Middle frontal gyrus (tissue), 1 donor: ENCODE measurements at regions not wholly inside any gene's neighbourhood (a gene's known extent, or its start where the extent isn't known, plus 50 kb on each side); places are given as distances from the start of the nearest gene placed in this dataset.
"Not testable (repeated sequence)": the region's sequence is repeated elsewhere in the genome, so short reads cannot be mapped to it uniquely, and the experiment has no call there.

ENCODE experiments used
- DNase-seq: peaks from one replicate; pipeline ENCODE4 v3.0.0-alpha.2; 2015; ENCODE audit warnings: low spot score; ENCODE audit errors: extremely low spot score

DNA sequence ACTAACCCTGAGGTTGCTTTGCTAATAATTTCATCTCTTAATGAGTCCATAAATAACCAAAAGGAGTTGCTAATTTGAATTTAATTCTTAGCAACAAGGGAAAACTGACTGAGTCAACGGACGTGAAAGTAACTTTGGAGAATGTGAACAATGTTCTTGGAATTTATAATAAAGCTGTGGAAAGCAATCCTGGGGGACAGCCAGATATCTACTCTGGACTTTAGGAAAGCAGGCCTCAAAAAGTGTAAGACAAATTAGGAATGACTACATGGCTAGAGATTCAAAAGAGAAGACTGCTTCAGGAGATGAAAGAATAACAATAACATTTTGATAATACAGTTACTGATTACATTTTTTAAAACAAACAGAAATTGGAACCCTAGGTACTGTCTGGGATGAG is 318.4 kb upstream of the COL8A1 start:
- DNase-seq = no peak

DNA sequence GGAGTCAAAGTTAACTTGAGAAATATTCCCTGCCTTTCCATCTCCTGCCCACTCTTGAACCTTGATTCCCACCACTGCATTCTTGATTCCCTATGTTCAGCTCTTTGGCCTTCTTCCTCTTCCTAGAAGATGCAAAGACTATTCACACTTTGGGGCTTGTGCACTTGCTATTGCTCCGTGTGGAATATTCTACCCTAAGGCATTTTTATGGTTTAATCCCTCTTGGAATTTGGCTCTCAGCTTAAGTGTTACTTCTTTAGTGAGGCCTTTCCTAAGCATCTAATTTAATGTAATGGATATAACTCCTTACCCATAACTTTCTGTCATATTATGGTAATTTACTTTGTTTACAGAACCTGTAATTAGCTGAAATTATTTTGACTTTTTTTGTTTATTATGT is 318.9 kb upstream of the COL8A1 start:
- DNase-seq = no peak

DNA sequence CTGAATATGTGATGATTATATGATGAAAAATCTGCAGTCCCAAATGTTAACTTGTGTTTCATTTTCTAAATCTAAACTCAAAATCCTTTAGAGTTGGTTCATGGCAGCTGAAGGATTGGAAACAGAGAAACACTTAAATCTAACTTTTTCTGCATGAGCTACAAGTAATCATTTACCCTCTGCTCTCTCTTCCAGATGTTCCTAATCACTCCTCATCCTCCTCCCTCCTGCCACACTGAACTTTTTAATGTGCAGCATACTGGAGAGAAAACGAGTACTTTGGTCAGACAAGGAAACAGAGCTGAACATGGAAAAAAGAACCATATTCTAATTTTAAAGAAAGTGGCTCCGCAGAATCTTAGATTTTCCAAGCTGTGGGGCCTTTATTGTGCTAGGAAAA is 321.2 kb upstream of the COL8A1 start:
- DNase-seq = no peak

- DNase-seq = no peak
Measured at GRCh38 chr3:99315896-99316295, 322.5 kb upstream of the COL8A1 start.

GRCh38 chr3:99313485-99313884 is 324.9 kb upstream of the COL8A1 start:
- no peak for DNase-seq

DNA sequence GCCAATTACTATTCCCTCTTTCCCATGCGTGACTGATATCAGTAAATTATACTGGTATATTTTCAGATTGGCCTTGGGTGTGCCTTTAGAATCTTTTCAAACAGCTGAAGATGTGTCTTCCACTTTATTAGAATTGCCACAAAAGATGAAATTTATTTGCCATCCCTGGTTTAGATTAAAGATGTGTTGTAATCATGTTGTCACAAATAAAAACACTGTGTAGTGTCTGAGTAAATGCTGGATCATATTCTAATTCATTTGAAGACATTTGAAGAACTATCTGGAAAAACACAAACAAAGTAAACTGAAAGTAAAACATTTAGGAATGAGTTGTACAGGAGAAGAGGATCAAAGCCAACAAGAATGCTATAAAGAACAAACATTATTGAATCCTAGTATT is 339.7 kb upstream of the COL8A1 start:
- no peak for DNase-seq

DNA sequence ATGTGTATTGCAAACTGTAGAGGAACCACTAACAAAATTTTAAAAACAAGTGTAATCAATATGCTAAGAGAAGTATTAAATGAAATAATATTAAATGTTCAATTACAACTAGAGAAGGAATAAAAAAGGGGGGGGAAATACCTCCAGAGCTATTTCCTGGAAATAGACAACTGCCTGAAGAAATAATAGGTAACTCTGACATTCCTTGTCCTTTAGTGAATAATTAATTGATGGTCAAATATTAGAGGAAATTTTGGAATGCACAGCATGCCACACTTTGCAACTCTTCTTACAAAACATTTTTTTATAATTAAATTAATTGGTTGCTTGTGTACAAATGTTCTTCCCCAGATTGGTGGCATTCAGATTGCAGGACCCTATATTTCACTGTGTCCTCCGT is 342.6 kb upstream of the COL8A1 start:
- DNase-seq = no peak

GRCh38 chr3:99294092-99294491 is 344.3 kb upstream of the COL8A1 start:
- DNase-seq = not testable (repeated sequence)

DNA sequence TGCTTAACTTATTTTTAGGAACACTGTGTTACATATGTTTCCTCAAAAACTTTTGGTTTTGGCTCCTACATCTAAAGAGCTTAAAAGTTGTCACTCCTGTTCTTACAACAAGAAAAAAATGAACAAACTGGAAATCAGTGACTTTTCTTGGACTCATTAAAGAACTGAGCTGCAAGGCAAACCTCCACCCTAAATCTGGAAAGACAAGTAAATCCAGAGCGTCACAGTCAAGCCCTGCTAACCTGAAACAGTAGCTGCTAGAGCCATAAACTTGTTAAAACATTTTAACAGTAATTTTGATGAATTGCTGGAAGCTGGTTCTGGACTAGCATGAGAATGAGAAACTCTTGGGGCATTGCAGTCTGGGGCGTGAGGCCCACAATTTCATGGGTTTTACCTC is 350.5 kb upstream of the COL8A1 start:
- DNase-seq = no peak

DNA sequence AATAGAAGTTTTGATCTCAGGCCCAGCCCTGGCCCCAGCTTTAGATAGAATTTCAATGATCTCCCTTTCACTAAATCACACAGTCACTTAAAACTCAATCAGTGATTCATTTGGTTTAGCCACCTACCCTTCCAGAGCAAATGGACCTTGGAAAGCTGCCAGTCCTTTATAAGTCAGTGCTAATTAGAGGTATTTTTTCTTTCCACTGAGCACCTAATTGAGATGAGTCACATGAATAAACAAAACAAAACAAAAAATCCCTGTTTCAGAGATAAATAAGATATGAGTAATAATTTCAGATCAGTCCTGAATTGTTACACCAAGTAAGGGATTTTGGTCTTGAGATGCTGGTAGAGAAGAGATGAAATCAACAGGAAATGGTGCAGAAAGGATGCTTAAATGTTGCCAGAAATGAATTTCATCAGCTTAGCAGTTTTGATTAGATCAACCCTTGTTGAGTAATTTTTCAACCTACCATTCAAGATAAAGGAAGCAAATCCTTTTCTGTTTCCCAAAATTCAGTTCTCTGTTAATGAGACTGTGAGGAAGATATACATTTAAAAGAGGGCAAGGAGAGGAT is 352.0 kb upstream of the COL8A1 start:
- no peak for DNase-seq

- DNase-seq = no peak
Measured at GRCh38 chr3:99269606-99270351, 368.3 kb upstream of the DCBLD2 start.

- no peak for DNase-seq
Measured at GRCh38 chr3:99256788-99257187, 355.3 kb upstream of the DCBLD2 start.

GRCh38 chr3:99253963-99254355 is 352.5 kb upstream of the DCBLD2 start:
- DNase-seq = no peak

GRCh38 chr3:99250821-99251355 is 349.4 kb upstream of the DCBLD2 start:
- DNase-seq = no peak

GRCh38 chr3:99250272-99250671 is 348.8 kb upstream of the DCBLD2 start:
- DNase-seq = no peak

GRCh38 chr3:99249627-99250026 is 348.1 kb upstream of the DCBLD2 start:
- no peak for DNase-seq

DNA sequence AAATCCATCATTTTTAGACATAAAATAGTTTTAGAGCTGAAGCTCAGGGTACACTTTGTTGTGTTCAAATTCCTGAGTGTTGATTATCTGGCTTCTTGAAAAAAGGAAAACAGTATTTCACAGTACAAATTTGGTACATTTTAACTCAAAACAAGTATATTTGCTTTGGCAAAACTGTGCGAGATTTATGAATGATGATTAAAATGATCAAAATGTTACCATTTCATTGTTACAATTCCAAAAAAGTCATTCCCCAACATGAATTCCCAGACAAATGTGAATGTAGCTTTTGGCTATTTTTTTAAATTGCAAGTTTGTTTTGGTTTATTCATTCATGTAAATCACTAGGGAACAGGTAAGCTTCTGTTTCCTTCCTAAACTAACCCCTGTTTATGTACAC is 347.4 kb upstream of the DCBLD2 start:
- DNase-seq = no peak

- no peak for DNase-seq
Measured at GRCh38 chr3:99248130-99248529, 346.6 kb upstream of the DCBLD2 start.

- no peak for DNase-seq
Measured at GRCh38 chr3:99246010-99246654, 344.6 kb upstream of the DCBLD2 start.

DNA sequence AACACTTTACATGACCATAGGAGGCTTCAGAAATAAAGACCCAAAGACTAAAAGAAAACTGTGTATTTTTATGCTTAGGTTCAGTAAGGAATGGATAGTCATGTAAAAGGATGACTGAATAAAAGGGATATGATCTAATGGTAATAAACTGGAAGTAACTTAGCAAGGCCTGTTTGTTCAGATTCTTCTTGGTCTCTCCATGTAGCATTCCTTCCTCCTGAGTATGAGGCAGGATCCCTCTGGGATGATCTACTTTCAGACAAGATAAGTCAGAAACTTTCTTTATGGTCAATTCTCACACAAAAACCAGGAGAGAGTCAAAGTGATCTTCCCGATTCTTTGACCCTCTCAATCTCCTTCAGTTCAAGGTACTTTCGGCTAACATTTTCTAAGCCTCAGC is 340.8 kb upstream of the DCBLD2 start:
- DNase-seq = no peak

GRCh38 chr3:99240700-99241099 is 339.2 kb upstream of the DCBLD2 start:
- no peak for DNase-seq

GRCh38 chr3:99236576-99236975 is 335.1 kb upstream of the DCBLD2 start:
- DNase-seq = no peak

DNA sequence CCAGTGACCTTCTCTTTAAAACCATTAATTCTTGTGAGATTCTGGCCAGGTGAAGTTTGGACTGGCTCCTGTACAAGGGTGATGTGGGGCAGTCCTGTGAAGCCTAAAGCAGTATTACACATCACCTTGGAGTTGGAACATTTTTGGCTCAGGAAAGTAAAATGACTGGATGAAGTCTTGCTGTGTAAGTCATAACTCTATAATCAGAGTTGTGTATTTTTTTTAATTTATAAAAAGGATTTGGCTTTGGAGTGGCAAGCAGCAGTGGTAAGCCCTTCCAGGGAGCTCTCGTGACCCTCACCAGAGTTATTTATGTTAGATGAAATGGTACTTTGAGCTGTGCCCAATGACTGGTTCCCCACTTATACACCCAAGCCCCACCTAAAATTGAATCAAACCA is 331.2 kb upstream of the DCBLD2 start:
- no peak for DNase-seq
